GM12875 (cell line): ENCODE measurements at regions not wholly inside any gene's neighbourhood (a gene's known extent, or its start where the extent isn't known, plus 50 kb on each side); places are given as distances from the start of the nearest gene placed in this dataset.

ENCODE experiments used
- H3K4me3 ChIP-seq: one replicate; pipeline ENCODE4 v1.5.1; 2011; ENCODE audit warnings: low read depth, low read length, control low read depth
- TF ChIP-seq, protein P1 (sequence below): IDR thresholded peaks from 2 replicates; pipeline ENCODE4 v1.5.1; 2011; ENCODE audit warnings: low read depth, mild to moderate bottlenecking, control low read depth, inconsistent platforms, low read length, moderate library complexity, borderline replicate concordance; ENCODE audit not compliant: insufficient read depth

DNA sequence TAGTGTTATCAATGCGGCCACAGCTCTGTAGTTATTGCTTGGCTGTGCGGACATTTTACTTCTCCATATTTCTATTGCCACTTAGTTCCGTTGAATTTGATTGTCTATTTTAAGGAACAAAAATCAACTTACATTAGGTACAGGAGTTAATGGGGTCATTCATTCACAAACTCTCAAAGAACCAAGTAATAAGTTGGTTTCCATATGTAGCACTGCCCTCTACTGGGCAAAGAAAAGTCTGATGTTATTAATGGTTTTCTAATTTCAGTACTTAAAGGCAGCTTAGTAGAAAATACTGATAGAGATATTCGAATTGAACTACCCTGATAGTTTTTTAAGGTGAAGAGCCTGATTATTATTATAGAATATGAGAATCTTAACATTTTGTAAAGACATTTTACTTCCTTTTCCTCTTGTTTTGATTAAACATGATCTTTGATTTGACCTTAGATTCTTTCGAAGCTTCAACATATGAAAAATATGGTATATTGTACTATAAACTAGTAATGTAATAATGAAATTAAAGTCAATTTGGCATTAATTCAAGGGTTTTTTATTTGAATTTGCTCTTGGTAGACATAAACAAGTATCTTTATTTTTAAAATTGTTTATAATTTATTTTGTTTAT, 119.5 kb upstream of the CTNND2 start:
- H3K4me3 ChIP-seq, result no peak overlapping the region
- TF ChIP-seq, protein P1, sequence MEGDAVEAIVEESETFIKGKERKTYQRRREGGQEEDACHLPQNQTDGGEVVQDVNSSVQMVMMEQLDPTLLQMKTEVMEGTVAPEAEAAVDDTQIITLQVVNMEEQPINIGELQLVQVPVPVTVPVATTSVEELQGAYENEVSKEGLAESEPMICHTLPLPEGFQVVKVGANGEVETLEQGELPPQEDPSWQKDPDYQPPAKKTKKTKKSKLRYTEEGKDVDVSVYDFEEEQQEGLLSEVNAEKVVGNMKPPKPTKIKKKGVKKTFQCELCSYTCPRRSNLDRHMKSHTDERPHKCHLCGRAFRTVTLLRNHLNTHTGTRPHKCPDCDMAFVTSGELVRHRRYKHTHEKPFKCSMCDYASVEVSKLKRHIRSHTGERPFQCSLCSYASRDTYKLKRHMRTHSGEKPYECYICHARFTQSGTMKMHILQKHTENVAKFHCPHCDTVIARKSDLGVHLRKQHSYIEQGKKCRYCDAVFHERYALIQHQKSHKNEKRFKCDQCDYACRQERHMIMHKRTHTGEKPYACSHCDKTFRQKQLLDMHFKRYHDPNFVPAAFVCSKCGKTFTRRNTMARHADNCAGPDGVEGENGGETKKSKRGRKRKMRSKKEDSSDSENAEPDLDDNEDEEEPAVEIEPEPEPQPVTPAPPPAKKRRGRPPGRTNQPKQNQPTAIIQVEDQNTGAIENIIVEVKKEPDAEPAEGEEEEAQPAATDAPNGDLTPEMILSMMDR, result peak; percentile 42; the same call in 1 of the 2 replicates

DNA sequence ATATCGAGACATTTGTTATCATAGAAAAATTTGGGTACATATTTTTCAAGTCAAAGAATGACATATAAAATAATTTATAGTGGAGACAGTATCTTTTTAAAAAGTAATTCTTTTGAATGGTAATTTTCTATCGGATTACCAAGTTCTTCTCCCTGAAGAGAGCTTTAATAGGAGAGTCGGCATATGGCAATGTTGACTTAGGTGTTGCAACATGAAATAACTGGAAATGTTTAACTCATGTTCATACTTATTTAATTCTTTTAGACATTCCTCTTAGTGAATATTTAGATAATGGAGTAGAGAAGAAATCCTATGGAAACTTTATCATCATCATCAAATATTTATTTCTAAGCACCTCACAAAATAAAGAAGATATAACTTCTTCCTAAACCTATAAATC, 118.2 kb upstream of the CTNND2 start:
- TF ChIP-seq, protein P1, result no peak
- no peak overlapping the region for H3K4me3 ChIP-seq

DNA sequence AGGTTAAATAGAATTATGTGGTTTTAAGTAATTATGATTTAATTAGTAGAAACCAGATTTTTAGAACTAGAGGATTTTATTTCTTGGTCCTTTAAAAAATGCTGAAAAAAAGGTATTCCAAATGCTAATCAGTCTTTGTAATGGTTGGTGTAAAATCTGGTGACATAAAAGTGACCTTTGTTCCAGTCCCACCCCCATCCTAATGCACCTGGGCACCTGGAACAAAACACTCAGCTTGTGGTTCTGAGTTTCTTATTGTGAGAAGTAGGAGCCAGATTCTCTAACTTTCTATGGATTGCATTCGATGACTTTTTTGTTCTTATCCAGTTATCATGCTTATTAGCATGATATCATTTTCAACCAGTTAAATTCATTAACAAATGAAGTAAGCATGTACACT, 115.1 kb upstream of the CTNND2 start:
- H3K4me3 ChIP-seq, result no peak overlapping the region
- TF ChIP-seq, protein P1, result no peak

DNA sequence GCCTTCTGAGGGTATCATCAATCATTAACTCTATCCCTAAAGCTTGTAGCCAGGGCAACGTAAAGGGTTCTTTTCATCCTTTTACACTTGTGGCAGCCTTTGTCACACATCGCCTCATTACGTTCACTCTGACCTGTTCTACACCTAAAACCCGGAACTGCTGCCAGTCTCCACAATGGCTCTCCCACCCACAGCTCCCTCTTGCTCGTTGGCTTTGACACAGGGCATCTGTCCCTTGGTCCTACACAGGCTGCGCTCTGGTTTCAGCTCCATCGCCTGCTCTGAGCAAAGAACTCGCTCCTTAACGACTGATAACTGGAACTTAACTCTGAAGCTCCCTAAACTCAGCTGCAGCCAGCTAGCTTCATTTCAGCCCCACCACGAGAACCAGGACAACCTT, 112.8 kb upstream of the CTNND2 start:
- TF ChIP-seq, protein P1, result no peak
- no peak overlapping the region for H3K4me3 ChIP-seq

DNA sequence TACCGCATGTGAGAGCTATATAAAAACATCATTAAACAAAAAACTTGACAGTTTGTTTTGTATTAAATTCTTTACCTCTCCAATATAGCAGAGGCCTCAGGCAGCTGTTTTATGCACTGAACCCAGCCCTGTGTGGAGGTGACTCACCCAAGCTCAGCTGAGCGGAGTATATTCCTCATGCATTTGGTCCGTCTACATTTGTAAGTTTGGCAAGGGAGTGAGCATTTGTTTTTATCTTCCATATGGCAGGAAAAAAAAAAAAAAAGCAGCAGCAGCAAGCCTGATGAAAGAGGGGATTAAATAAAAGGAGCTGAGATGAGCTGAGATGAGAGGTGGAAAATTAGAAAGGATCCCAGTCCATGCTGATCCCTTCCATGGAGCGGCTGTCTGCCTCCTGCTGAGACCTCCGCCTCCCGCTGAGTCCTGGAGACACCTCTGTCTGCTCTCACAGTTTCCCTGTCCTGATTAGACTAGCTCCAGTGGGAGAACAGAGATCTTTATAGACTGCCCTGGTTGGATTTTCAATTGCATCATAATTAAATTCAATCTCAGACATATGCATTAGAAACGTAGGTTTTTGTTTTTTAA, 112.0 kb upstream of the CTNND2 start:
- H3K4me3 ChIP-seq, result no peak overlapping the region
- TF ChIP-seq, protein P1, result no peak

DNA sequence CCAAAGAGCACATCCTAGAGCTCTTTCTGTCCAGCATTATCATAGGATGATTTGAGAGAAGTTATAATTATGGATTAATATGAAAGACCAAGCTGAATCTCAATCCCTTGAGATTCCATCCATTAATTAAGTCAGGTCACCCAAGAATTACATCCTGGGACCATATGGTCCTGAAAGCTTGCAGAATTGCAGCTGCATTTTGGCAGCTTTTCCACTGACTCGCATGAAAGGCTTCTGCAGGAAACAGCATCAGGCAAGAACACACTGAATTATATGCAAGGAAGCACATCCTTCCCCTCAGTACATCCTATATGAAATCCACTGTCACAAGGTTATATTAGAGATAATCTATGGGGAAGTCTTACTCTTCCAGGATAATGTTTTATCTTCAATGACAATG, 109.1 kb upstream of the CTNND2 start:
- TF ChIP-seq, protein P1, result no peak

DNA sequence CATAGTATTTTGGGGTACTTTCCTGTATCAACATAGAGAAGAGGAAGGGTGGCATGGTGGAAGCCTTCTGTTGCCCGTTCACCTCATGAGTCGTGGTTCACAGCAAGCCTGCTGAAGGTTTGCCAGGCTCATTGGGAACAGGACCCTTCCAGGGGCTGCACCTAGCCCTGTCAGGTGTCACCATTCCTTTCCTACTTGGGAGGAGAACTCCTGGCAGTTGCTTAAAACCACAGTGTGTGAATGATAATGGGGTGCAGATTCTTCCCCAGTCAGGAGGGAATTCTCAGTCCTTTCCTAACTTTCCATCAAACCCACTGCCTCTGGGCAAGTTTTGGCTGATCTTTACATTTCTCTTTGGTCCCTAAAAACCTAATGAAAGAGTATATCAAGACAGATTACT, 99.4 kb upstream of the CTNND2 start:
- TF ChIP-seq, protein P1, result no peak
- H3K4me3 ChIP-seq, result no peak overlapping the region

More for the DNA sequence above, 109.1 kb upstream of the CTNND2 start:
- H3K4me3 ChIP-seq, result no peak overlapping the region
